Vagina (tissue), 2 donors: ENCODE measurements at regions not wholly inside any gene's neighbourhood (a gene's known extent, or its start where the extent isn't known, plus 50 kb on each side); places are given as distances from the start of the nearest gene placed in this dataset.

Experiments used
- POLR2A ChIP-seq, 2 donors: fragments of 450-650 bp; IDR thresholded peaks; one replicate each; pipeline ENCODE4 v1.6.1; 2017; ENCODE audit warnings: antibody characterized with exemption in 2 of 2, mild to moderate bottlenecking in 2 of 2, moderate library complexity in 2 of 2
- POLR2AphosphoS5 ChIP-seq, 2 donors: sonication (generic); formaldehyde crosslinking; IDR thresholded peaks; one replicate each; pipeline ENCODE4 v1.9.0; 2017; ENCODE audit warnings: antibody characterized with exemption in 2 of 2, mild to moderate bottlenecking in 2 of 2, low read depth in 1 of 2; ENCODE audit not compliant: insufficient read depth in 1 of 2
- TF ChIP-seq, protein P1 (sequence below), 3 experiments: fragments of 450-650 bp in 2 of 3; fragments of 200-600 bp in 1 of 3; sonication (generic) in 1 of 3; IDR thresholded peaks; one replicate each; pipeline ENCODE4 v1.5.1; 2017 to 2019; ENCODE audit warnings: antibody characterized with exemption in 3 of 3, mild to moderate bottlenecking in 2 of 3, moderate library complexity in 2 of 3

DNA sequence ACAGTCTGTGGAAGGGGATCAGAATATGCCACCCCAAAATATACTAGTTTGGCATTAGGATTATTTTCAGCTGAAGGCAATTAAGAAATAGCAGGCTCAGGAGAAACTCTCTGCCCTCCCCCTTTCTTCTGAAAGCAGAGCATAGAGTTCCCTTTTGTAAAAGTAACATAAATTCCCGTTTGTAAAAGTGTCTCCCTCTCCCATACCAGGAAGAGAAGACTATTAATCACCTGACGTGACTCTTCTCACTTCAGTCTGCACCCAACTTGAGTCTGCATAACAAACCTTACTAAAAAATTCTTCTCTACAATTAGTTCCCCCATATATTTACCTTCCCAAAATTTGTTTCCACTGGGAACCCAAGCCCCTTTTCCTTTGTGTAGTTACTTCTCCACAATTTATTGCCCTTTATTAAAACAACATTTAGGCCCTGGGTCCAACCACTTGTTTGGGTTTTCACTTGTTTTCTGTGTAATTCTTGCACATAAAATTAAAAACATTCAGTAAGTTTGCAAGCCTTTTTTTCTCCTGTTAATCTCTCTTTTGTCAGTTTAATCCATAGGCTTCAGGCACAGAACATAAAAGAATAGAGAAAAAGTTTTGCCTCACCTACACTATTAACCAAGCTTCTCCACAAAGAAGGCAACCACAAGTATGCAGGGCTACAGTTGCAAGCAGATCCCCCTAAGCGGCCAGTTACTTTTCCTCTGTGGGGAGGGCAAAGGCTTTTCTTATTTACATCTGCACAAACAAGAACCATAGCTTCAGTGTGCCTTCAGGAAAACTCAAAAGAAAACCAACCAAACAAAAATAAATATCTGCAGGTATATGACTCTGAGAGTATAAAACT, 73.8 kb upstream of the EPCAM start:
- TF ChIP-seq POLR2A (IDR thresholded peaks at IDR 0.05) (no peak), POLR2AphosphoS5 (IDR thresholded peaks at IDR 0.05; ENCODE audit: insufficient read depth in 1 of 2, low read depth in 1 of 2) (no peak)
- TF ChIP-seq, protein P1, sequence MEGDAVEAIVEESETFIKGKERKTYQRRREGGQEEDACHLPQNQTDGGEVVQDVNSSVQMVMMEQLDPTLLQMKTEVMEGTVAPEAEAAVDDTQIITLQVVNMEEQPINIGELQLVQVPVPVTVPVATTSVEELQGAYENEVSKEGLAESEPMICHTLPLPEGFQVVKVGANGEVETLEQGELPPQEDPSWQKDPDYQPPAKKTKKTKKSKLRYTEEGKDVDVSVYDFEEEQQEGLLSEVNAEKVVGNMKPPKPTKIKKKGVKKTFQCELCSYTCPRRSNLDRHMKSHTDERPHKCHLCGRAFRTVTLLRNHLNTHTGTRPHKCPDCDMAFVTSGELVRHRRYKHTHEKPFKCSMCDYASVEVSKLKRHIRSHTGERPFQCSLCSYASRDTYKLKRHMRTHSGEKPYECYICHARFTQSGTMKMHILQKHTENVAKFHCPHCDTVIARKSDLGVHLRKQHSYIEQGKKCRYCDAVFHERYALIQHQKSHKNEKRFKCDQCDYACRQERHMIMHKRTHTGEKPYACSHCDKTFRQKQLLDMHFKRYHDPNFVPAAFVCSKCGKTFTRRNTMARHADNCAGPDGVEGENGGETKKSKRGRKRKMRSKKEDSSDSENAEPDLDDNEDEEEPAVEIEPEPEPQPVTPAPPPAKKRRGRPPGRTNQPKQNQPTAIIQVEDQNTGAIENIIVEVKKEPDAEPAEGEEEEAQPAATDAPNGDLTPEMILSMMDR (IDR thresholded peaks at IDR 0.05) = no peak
